ENCODE measurements at regions not wholly inside any gene's neighbourhood (a gene's known extent, or its start where the extent isn't known, plus 50 kb on each side); places are given as distances from the start of the nearest gene placed in this dataset.

- H3K4me3 ChIP-seq (ENCODE audit: low read depth, low read length, poor library complexity, severe bottlenecking): no peak overlapping the region
- no peaks in the 10 kb centered on the region for H3K9me3 ChIP-seq (ENCODE audit: low read depth, low read length, poor library complexity, severe bottlenecking)
- H3K4me1 ChIP-seq (ENCODE audit: insufficient read depth, low read length, poor library complexity, severe bottlenecking): no peaks in the 10 kb centered on the region
- intact Hi-C loops (cut with micrococcal nuclease; ENCODE audit: unreplicated experiment): no loop called here
- no peak for DNase-seq (ENCODE audit: low spot score)
- ChIA-PET CTCF (no interaction called here), POLR2A (ENCODE audit: low non-redundant PET) (no interaction called here)
- H3K27me3 ChIP-seq (replicated peaks; ENCODE audit: insufficient read depth, low read depth, low read length, poor library complexity): no peaks in the 10 kb centered on the region
- no peaks in the 10 kb centered on the region for H3K36me3 ChIP-seq (ENCODE audit: insufficient read depth, low read length, poor library complexity, severe bottlenecking)
- H3K27ac ChIP-seq (ENCODE audit: low read depth, low read length, poor library complexity, severe bottlenecking): no peak overlapping the region
- BruUV-seq (replicated peaks): no TSS peak
- no peak for TF ChIP-seq EZH2 (IDR thresholded peaks at IDR 0.05; ENCODE audit: borderline replicate concordance, low read depth, low read length, poor library complexity, severe bottlenecking)
- TF ChIP-seq CTCF (conservative IDR thresholded peaks at IDR 0.05; ENCODE audit: low read depth, low read length): no peak
Observed at GRCh38 chr5:174997688-174998087, 273.3 kb downstream of the MSX2 start.

- DNase-seq (ENCODE audit: low spot score): no peak
- no peaks in the 10 kb centered on the region for H3K36me3 ChIP-seq (ENCODE audit: insufficient read depth, low read length, poor library complexity, severe bottlenecking)
- CTCF ChIA-PET: no interaction called here
- BruUV-seq (replicated peaks): no TSS peak
- H3K9me3 ChIP-seq (ENCODE audit: low read depth, low read length, poor library complexity, severe bottlenecking): no peaks in the 10 kb centered on the region
- no peaks in the 10 kb centered on the region for H3K27me3 ChIP-seq (replicated peaks; ENCODE audit: insufficient read depth, low read depth, low read length, poor library complexity)
- no peak for TF ChIP-seq CTCF (conservative IDR thresholded peaks at IDR 0.05; ENCODE audit: low read depth, low read length)
- H3K4me1 ChIP-seq (ENCODE audit: insufficient read depth, low read length, poor library complexity, severe bottlenecking): no peaks in the 10 kb centered on the region
- H3K27ac ChIP-seq (ENCODE audit: low read depth, low read length, poor library complexity, severe bottlenecking): no peak overlapping the region
- POLR2A ChIA-PET (ENCODE audit: low non-redundant PET): no interaction called here
- no peak overlapping the region for H3K4me3 ChIP-seq (ENCODE audit: low read depth, low read length, poor library complexity, severe bottlenecking)
- intact Hi-C loops (cut with micrococcal nuclease; ENCODE audit: unreplicated experiment): no loop called here
Observed at GRCh38 chr5:174996941-174997340, 272.6 kb downstream of the MSX2 start.

GRCh38 chr5:174995827-174996226, 271.4 kb downstream of the MSX2 start:
- Histone ChIP-seq H3K9me3 (ENCODE audit: low read depth, low read length, poor library complexity, severe bottlenecking) (no peaks in the 10 kb centered on the region), H3K4me3 (ENCODE audit: low read depth, low read length, poor library complexity, severe bottlenecking) (no peak overlapping the region), H3K4me1 (ENCODE audit: insufficient read depth, low read length, poor library complexity, severe bottlenecking) (no peaks in the 10 kb centered on the region), H3K36me3 (ENCODE audit: insufficient read depth, low read length, poor library complexity, severe bottlenecking) (no peaks in the 10 kb centered on the region), H3K27ac (ENCODE audit: low read depth, low read length, poor library complexity, severe bottlenecking) (no peak overlapping the region), H3K27me3 (replicated peaks; ENCODE audit: insufficient read depth, low read depth, low read length, poor library complexity) (no peaks in the 10 kb centered on the region)
- TF ChIP-seq EZH2 (IDR thresholded peaks at IDR 0.05; ENCODE audit: borderline replicate concordance, low read depth, low read length, poor library complexity, severe bottlenecking) (no peak), CTCF (conservative IDR thresholded peaks at IDR 0.05; ENCODE audit: low read depth, low read length) (no peak)
- no peak for DNase-seq (ENCODE audit: low spot score)
- intact Hi-C loops (cut with micrococcal nuclease; ENCODE audit: unreplicated experiment): no loop called here
- ChIA-PET POLR2A (ENCODE audit: low non-redundant PET) (no interaction called here), CTCF (no interaction called here)
- no TSS peak for BruUV-seq (replicated peaks)

Measured in A673 (cell line).